Left renal pelvis (tissue), 4 donors: ENCODE measurements at regions not wholly inside any gene's neighbourhood (a gene's known extent, or its start where the extent isn't known, plus 50 kb on each side); places are given as distances from the start of the nearest gene placed in this dataset.
"Not testable (repeated sequence)": the region's sequence is repeated elsewhere in the genome, so short reads cannot be mapped to it uniquely, and the experiment has no call there.

Experiments
- DNase-seq, 4 donors: peaks; one replicate each; pipeline ENCODE4 v3.0.0-alpha.2; 2013; ENCODE audit warnings: low read depth in 4 of 4, low spot score in 3 of 4

DNA sequence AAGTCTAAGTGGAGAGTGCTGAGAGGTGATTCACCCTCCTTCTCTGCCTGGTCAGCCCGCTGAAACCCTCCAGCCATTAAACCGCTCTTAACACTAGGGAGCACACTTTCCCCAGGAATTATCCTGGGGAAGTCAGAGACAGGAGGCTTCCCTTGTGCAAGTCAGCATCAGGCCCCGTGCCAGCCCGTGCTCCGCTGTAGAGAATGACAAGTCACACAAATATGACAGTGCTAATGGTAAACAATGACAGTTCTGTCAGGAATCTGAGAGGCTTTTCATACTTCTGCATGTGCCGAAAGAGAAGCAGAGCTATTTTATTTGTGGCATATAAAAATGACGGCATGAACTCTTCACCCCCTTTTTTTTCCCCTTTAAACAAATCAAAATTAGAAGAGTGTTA lies 816.9 kb upstream of the SLC10A2 start:
- peak; percentile 65 to 75 (median 70) for DNase-seq

DNA sequence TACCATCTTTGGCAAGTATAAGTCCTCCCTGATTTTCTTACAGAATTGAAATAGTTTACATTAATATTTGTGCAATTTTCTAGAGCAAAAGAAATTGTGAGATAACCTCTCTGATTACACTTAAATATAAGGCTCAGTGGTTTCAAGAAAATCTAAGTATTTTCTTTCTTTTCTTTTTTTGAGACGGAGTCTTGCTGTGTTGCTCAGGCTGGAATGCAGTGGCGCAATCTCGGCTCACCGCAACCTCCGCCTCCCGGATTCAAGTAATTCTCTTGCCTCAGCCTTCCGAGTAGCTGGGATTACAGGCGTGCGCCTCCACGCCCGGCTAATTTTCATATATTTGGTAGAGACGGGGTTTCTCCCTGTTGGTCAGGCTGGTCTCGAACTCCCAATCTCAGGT lies 813.9 kb upstream of the SLC10A2 start:
- DNase-seq = not testable (repeated sequence)

DNA sequence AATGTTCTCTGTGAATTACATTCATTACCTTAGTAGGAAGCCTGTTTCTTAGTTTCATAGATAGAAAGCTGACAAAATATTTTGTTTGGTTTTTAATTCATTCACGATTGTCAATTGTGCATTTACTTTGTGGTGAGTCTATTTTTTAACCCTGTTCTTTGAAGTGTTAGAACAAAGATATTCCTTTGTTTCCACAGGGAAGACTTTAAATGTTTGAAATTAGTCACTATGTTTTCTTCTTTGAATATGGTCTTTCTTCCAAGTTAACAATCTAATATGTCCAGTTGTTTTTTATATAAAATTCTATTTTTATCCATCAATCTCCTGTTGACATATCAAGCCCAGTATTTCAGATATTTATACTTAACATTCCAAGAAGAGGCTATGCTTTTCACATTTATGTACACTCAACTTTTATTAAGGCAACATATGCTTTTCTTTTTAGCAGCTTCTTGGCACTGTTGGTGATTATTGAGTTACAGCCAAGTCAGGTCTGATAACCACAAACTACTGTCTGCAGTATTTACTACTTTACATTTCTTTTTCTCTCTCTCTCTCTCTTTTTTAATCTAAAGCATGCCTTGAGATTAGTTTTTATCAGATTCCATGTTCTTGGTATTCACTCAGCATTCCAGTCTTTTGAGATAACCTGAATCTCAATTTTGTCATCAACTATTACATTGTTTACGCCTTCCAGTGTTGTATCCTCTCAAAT lies 812.8 kb upstream of the SLC10A2 start:
- DNase-seq = no peak

DNA sequence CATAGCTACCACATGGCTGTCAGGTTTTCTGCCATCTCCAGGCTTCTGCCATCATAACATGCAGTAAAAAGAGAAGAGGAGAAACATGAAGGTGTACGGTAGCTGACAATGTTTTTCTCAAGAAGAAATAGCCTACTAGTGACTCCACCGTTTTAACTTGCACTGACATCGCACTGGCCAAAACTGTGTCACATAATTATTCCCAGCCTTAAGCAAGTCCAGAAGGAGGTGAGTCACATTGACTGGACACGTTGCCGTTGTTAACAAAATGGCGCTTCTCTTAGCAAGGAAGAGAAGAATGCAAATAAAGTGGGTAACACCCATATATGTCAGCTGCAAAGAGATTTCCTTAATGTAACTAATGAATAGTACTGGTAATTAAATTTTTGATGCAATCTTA lies 810.4 kb upstream of the SLC10A2 start:
- no peak for DNase-seq

- no peak for DNase-seq
Observed at GRCh38 chr13:103873725-103874124, 807.5 kb upstream of the SLC10A2 start.

DNA sequence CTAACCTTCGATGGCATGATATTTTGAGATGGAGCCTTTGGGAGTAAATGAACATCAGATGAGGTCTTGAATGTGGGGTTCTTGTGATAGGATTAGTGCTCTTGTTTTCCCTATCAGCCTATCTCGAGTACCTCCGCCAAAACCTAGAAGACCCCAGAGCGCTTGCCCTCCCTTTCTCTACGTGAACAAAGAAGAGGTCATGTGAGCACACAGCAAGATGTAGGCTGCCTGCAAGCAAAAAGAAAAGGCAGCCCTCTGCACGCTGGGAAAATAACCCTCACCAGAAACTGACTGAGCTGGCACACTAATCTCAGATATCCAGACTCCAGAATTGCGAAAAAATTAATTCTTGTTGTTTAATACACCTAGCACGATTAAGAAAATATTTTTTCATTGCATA lies 799.8 kb upstream of the SLC10A2 start:
- no peak for DNase-seq

- DNase-seq = no peak
Observed at GRCh38 chr13:103862525-103862924, 796.3 kb upstream of the SLC10A2 start.

GRCh38 chr13:103859952-103860351 lies 793.7 kb upstream of the SLC10A2 start:
- DNase-seq = no peak

GRCh38 chr13:103852036-103852435 lies 785.8 kb upstream of the SLC10A2 start:
- no peak for DNase-seq

DNA sequence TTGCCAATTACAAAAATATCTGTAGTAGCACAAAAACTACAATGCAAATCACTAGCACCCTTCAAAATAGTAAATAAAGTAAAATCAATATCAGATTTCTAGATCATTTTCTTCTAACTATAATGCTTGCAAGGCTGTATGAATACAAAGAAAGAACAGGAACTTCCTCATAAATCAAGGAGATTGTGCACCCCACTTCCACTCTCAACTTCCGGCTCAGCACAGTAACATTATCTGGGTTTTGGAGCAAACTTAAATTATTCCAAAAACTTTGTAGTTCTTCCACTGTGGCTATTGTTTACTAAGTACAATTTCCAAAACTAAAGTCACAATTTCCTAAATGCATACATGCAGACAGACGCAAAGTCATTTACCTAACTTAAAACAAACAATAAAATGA lies 778.3 kb upstream of the SLC10A2 start:
- DNase-seq = no peak

- no peak for DNase-seq
Observed at GRCh38 chr13:103839460-103839859, 773.2 kb upstream of the SLC10A2 start.

- DNase-seq = no peak
Observed at GRCh38 chr13:103835052-103835451, 768.8 kb upstream of the SLC10A2 start.

- no peak for DNase-seq
Observed at GRCh38 chr13:103833294-103833852, 767.2 kb upstream of the SLC10A2 start.

- no peak for DNase-seq
Observed at GRCh38 chr13:103815619-103816018, 749.4 kb upstream of the SLC10A2 start.

DNA sequence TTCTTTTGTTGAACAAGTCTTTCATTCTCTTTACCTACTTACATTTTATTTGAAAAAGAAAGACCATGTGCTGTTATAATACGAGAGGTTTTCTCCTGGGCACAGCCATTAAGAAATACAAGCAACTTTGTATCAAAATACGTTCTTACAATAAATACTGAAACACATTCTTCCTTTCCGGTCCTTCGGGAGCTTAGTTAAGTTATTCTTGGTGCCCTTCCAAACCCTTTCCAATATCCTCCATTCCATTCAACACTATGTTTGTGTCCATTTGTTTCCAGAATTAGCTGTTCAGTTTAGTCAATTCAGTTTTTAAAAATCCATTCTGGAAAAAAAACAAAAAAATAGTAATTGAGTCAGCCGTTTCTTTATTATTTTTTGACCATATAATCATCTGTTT lies 746.8 kb upstream of the SLC10A2 start:
- no peak for DNase-seq

DNA sequence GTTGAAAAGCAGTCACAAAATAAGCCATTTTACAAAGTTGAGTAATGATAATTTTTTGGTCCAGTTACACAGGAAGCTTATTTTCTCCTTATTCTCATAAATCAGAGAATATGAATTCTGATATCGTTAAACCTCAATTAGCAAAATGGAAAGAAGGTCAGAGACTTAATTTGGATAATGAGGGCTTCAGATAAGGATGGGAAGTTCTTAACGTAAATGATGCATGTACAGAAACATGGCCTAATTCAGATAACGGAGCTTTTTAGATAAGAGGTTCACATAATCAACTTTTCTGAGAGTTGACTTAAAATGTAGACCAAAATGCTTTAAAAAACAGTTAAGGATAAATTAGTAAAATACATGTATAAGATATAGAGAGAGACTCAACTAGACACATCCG lies 746.3 kb upstream of the SLC10A2 start:
- DNase-seq = no peak

GRCh38 chr13:103810026-103810425 lies 743.8 kb upstream of the SLC10A2 start:
- no peak for DNase-seq

GRCh38 chr13:103805771-103806170 lies 739.6 kb upstream of the SLC10A2 start:
- DNase-seq = no peak

GRCh38 chr13:103803349-103803748 lies 737.1 kb upstream of the SLC10A2 start:
- no peak for DNase-seq

- no peak for DNase-seq
Observed at GRCh38 chr13:103799028-103799427, 732.8 kb upstream of the SLC10A2 start.

DNA sequence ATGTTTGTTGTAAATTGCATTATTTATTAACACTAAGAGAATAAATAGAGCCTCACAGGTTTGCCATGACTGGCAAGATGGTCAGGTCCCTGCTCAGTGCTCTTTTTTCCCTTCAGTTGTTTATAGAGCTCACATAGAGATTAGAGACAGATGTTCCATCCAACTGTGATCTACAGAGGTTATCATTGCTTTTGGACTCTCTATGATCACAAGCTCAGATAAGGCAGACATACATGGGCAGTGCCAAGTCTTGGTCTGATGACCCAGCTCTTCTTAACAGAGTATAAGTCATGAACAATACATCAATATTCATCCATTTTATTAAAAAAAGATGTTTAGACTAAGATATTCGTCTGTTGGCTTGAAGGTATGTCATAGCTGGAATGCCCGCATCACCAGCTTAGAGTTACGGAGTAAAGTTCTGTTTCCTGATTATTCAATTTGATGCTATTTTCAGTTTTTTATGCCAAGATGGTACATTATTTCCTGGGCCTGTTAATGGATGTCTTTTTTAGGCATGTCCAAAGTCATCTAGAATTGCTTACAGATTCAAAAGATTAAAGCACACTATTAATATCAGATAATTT lies 729.8 kb upstream of the SLC10A2 start:
- no peak for DNase-seq

DNA sequence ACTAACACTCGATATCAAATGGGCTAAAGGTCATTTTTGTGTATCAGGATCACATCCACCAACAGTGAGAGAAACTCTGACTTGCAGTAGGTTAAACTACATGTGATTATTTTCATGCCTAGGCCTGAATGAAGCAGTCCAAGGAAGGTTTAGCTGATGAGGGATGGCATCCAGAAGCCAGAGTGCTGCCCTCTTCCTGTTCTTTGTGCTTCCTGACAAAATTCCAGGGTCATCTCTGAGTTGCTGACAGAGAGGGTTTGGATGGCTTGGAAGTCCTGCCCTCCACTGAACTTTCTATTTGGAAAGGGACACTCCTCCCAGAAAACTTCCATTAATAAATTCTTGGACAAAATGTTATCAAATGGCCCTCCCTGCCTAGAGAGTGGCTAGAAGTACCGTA lies 728.3 kb upstream of the SLC10A2 start:
- DNase-seq = no peak
